HEK293 (cell line): ENCODE measurements at regions not wholly inside any gene's neighbourhood (a gene's known extent, or its start where the extent isn't known, plus 50 kb on each side); places are given as distances from the start of the nearest gene placed in this dataset.

ENCODE experiments used
- CTCF ChIA-PET: fragments of 350-600 bp; formaldehyde crosslinking; extraction: SDS; loops from one replicate; lab custom pipeline; 2021; ENCODE audit warnings: antibody characterized with exemption; lab: Yijun Ruan, JAX
- POLR2A ChIA-PET: fragments of 300-600 bp; formaldehyde crosslinking; extraction: SDS; loops from one replicate; lab custom pipeline; 2020; ENCODE audit warnings: antibody characterized with exemption, inconsistent platforms; lab: Yijun Ruan, JAX
- H3K27ac ChIP-seq: fragments of 200-500 bp; sonication (Bioruptor generic); 2 replicates; pipeline ENCODE4 v1.5.1; 2014; ENCODE audit warnings: low read depth, low read length, control low read depth, inconsistent platforms; ENCODE audit errors: extremely low read depth
- H3K36me3 ChIP-seq, 2 experiments: fragments of 200-500 bp in 1 of 2; sonication (Bioruptor generic) in 1 of 2; 1 replicate in 1 of 2; 2 replicates in 1 of 2; pipeline ENCODE4 v1.5.1; 2014 to 2017; ENCODE audit warnings: inconsistent platforms in 2 of 2, low read length in 2 of 2; ENCODE audit not compliant: control insufficient read depth in 2 of 2, insufficient read depth in 1 of 2
- H3K4me1 ChIP-seq: fragments of 200-500 bp; sonication (Bioruptor generic); 2 replicates; pipeline ENCODE4 v1.5.1; 2014; ENCODE audit warnings: mild to moderate bottlenecking, low read length, inconsistent platforms; ENCODE audit not compliant: control insufficient read depth, insufficient read depth
- H3K4me3 ChIP-seq: 2 replicates; pipeline ENCODE4 v1.5.1; 2011; ENCODE audit warnings: low read depth, mild to moderate bottlenecking, control low read depth, low read length, moderate library complexity
- H3K9me3 ChIP-seq: fragments of 200-500 bp; sonication (Bioruptor generic); 2 replicates; pipeline ENCODE4 v1.5.1; 2014; ENCODE audit warnings: low read depth, low read length, inconsistent platforms; ENCODE audit not compliant: control insufficient read depth, insufficient read depth
- SCRT1 ChIP-seq: fragments of 450-650 bp; formaldehyde crosslinking; IDR thresholded peaks from 2 replicates; pipeline ENCODE4 v1.5.1; 2016; ENCODE audit warnings: missing biosample characterization, missing genetic modification characterization, borderline replicate concordance
- SCRT2 ChIP-seq: fragments of 450-650 bp; formaldehyde crosslinking; IDR thresholded peaks from 2 replicates; pipeline ENCODE4 v1.5.1; 2016; ENCODE audit warnings: missing biosample characterization, missing genetic modification characterization
- SP3 ChIP-seq: fragments of 450-650 bp; formaldehyde crosslinking; IDR thresholded peaks from 2 replicates; pipeline ENCODE4 v1.5.1; 2016; ENCODE audit warnings: missing biosample characterization, missing genetic modification characterization
- ZBTB44 ChIP-seq: fragments of 450-650 bp; IDR thresholded peaks from 2 replicates; pipeline ENCODE4 v1.5.1; 2018; ENCODE audit warnings: missing biosample characterization, mild to moderate bottlenecking, missing genetic modification characterization
- ZBTB7A ChIP-seq: fragments of 450-650 bp; formaldehyde crosslinking; IDR thresholded peaks from 2 replicates; pipeline ENCODE4 v1.5.1; 2016; ENCODE audit warnings: low read depth, missing biosample characterization, missing genetic modification characterization
- ZBTB8A ChIP-seq: fragments of 450-650 bp; formaldehyde crosslinking; IDR thresholded peaks from 2 replicates; pipeline ENCODE4 v1.5.1; 2016; ENCODE audit warnings: missing biosample characterization, missing genetic modification characterization
- ZNF132 ChIP-seq: fragments of 450-650 bp; formaldehyde crosslinking; IDR thresholded peaks from 2 replicates; pipeline ENCODE4 v1.5.1; 2017; ENCODE audit warnings: missing biosample characterization, missing genetic modification characterization, borderline replicate concordance
- ZNF221 ChIP-seq: fragments of 450-650 bp; formaldehyde crosslinking; IDR thresholded peaks from 2 replicates; pipeline ENCODE4 v1.5.1; 2017; ENCODE audit warnings: missing biosample characterization, missing genetic modification characterization, borderline replicate concordance
- ZNF354C ChIP-seq: fragments of 450-650 bp; formaldehyde crosslinking; IDR thresholded peaks from 2 replicates; pipeline ENCODE4 v1.5.1; 2016; ENCODE audit warnings: missing biosample characterization, missing genetic modification characterization, low read depth, borderline replicate concordance
- ZNF366 ChIP-seq: fragments of 450-650 bp; formaldehyde crosslinking; conservative IDR thresholded peaks from 2 replicates; pipeline ENCODE4 v1.5.1; 2016; ENCODE audit warnings: missing biosample characterization, missing genetic modification characterization
- ZNF529 ChIP-seq: fragments of 450-650 bp; formaldehyde crosslinking; IDR thresholded peaks from 2 replicates; pipeline ENCODE4 v1.5.1; 2017; ENCODE audit warnings: missing genetic modification characterization, missing biosample characterization; ENCODE audit not compliant: insufficient replicate concordance
- ZNF558 ChIP-seq: fragments of 450-650 bp; formaldehyde crosslinking; IDR thresholded peaks from 2 replicates; pipeline ENCODE4 v1.5.1; 2016; ENCODE audit warnings: missing biosample characterization, missing genetic modification characterization
- ZNF560 ChIP-seq: fragments of 450-650 bp; formaldehyde crosslinking; IDR thresholded peaks from 2 replicates; pipeline ENCODE4 v1.5.1; 2017; ENCODE audit warnings: missing biosample characterization, missing genetic modification characterization, borderline replicate concordance
- ZNF639 ChIP-seq: fragments of 450-650 bp; formaldehyde crosslinking; IDR thresholded peaks from 2 replicates; pipeline ENCODE4 v1.5.1; 2016; ENCODE audit warnings: missing biosample characterization, missing genetic modification characterization
- ZSCAN16 ChIP-seq: fragments of 450-650 bp; formaldehyde crosslinking; IDR thresholded peaks from 2 replicates; pipeline ENCODE4 v1.5.1; 2016; ENCODE audit warnings: missing biosample characterization, missing genetic modification characterization
- TF ChIP-seq, protein P1 (sequence below): fragments of 450-650 bp; formaldehyde crosslinking; IDR thresholded peaks from 2 replicates; pipeline ENCODE4 v1.5.1; 2017; ENCODE audit warnings: missing biosample characterization, mild to moderate bottlenecking, missing genetic modification characterization, moderate library complexity
- TF ChIP-seq, protein P2 (sequence below): fragments of 450-650 bp; formaldehyde crosslinking; IDR thresholded peaks from 2 replicates; pipeline ENCODE4 v1.5.1; 2017; ENCODE audit warnings: missing biosample characterization, missing genetic modification characterization

- no peak overlapping the region for H3K4me3 ChIP-seq
- POLR2A ChIA-PET: no interaction called here
- no peaks in the 10 kb centered on the region for H3K36me3 ChIP-seq
- peaks cover 6% of the 10 kb centered on the region; the same call in 1 of the 2 replicates for H3K4me1 ChIP-seq
- TF ChIP-seq, protein P1, sequence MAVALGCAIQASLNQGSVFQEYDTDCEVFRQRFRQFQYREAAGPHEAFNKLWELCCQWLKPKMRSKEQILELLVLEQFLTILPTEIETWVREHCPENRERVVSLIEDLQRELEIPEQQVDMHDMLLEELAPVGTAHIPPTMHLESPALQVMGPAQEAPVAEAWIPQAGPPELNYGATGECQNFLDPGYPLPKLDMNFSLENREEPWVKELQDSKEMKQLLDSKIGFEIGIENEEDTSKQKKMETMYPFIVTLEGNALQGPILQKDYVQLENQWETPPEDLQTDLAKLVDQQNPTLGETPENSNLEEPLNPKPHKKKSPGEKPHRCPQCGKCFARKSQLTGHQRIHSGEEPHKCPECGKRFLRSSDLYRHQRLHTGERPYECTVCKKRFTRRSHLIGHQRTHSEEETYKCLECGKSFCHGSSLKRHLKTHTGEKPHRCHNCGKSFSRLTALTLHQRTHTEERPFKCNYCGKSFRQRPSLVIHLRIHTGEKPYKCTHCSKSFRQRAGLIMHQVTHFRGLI: no peak
- H3K27ac ChIP-seq: no peak overlapping the region
- no peaks in the 10 kb centered on the region for H3K9me3 ChIP-seq
- CTCF ChIA-PET: interaction anchor here (0.8 kb wide), 1 partner anchor 87 kb away, joined by 3 read pairs; no protein-coding TSS in a partner anchor
Observed at GRCh38 chr15:69849232-69849610, 248.5 kb downstream of the TLE3 start.

DNA sequence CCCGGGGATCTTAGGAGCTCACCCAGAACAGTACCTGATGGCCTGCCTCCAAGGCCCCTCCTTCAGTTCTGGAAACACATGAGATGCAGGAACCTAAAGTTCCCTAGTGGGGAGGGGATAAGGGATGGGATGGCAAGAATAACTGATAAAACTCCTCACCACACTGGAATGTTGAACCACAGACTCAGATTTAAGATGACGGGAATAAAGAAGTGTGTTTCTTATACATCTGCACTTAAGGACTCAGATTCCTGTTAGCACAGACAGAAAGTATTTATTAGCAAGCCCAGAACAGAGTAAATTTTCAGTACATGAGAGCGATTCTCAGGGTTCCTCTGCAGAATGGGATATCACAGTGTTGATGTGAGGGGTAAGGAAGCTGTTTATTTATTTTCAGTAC, 245.2 kb downstream of the TLE3 start:
- CTCF ChIA-PET: interaction anchor here (0.6 kb wide), 1 partner anchor 11 kb away, joined by 3 read pairs; no protein-coding TSS in a partner anchor
- POLR2A ChIA-PET: no interaction called here
- H3K4me1 ChIP-seq: peaks cover 17% of the 10 kb centered on the region
- no peak overlapping the region for H3K27ac ChIP-seq
- H3K36me3 ChIP-seq: no peaks in the 10 kb centered on the region
- no peaks in the 10 kb centered on the region for H3K9me3 ChIP-seq
- H3K4me3 ChIP-seq: no peak overlapping the region
- TF ChIP-seq SP3 (no peak), ZNF558 (tag by site-specific recombination) (no peak), ZNF366 (tag by site-specific recombination) (no peak), ZNF221 (tag by site-specific recombination) (no peak), ZNF529 (tag by site-specific recombination) (no peak), SCRT1 (tag by site-specific recombination) (no peak), ZNF560 (no peak), ZNF132 (tag by site-specific recombination) (no peak), ZBTB8A (tag by site-specific recombination) (no peak), ZBTB44 (tag by site-specific recombination) (no peak), ZBTB7A (no peak), SCRT2 (tag by site-specific recombination) (no peak), ZSCAN16 (tag by site-specific recombination) (no peak), ZNF354C (tag by site-specific recombination) (no peak)
- TF ChIP-seq, protein P2, sequence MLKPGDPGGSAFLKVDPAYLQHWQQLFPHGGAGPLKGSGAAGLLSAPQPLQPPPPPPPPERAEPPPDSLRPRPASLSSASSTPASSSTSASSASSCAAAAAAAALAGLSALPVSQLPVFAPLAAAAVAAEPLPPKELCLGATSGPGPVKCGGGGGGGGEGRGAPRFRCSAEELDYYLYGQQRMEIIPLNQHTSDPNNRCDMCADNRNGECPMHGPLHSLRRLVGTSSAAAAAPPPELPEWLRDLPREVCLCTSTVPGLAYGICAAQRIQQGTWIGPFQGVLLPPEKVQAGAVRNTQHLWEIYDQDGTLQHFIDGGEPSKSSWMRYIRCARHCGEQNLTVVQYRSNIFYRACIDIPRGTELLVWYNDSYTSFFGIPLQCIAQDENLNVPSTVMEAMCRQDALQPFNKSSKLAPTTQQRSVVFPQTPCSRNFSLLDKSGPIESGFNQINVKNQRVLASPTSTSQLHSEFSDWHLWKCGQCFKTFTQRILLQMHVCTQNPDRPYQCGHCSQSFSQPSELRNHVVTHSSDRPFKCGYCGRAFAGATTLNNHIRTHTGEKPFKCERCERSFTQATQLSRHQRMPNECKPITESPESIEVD (tag by site-specific recombination): no peak

GRCh38 chr15:69852916-69853315, 244.8 kb downstream of the TLE3 start:
- H3K27ac ChIP-seq: no peak overlapping the region
- peaks cover 17% of the 10 kb centered on the region for H3K4me1 ChIP-seq
- H3K4me3 ChIP-seq: no peak overlapping the region
- ChIA-PET CTCF (interaction anchor here (0.6 to 0.8 kb wide), 2 partner anchors 10 to 60 kb away, joined by 3 read pairs; no protein-coding TSS in a partner anchor), POLR2A (no interaction called here)
- H3K9me3 ChIP-seq: no peaks in the 10 kb centered on the region
- no peak for TF ChIP-seq ZNF639 (tag by site-specific recombination)
- H3K36me3 ChIP-seq: no peaks in the 10 kb centered on the region
